ENCODE measurements at regions not wholly inside any gene's neighbourhood (a gene's known extent, or its start where the extent isn't known, plus 50 kb on each side); places are given as distances from the start of the nearest gene placed in this dataset.
A peak's percentile ranks its signal among the peaks of the same experiment; 100 is the strongest.

- dilution Hi-C loops (cut with HindIII; ENCODE audit: low sequenced_read_pairs, unreplicated experiment), result no loop called here
- Histone ChIP-seq H3K23ac (ENCODE audit: low read depth, low read length) (no peak overlapping the region), H3K4ac (ENCODE audit: low read depth, low read length) (no peak overlapping the region), H4K91ac (ENCODE audit: insufficient read depth, low read depth, low read length) (peak overlapping the region; percentile 14; the same call in 1 of the 2 replicates), H3K9me1 (ENCODE audit: insufficient read depth, low read length) (no peaks in the 10 kb centered on the region), H4K8ac (ENCODE audit: low read depth in 2 of 2, low read length in 2 of 2) (no peak overlapping the region), H2BK5ac (ENCODE audit: low read depth, low read length, poor library complexity, severe bottlenecking) (no peak overlapping the region), H3K4me1 (ENCODE audit: control insufficient read depth, insufficient read depth, low read length) (peaks cover 7% of the 10 kb centered on the region), H3K4me2 (ENCODE audit: low read depth, low read length) (no peak overlapping the region; the same call in 1 of the 2 replicates), H4K5ac (ENCODE audit: low read depth, low read length) (peak overlapping the region; percentile 45; the same call in 1 of the 2 replicates), H3K36me3 (ENCODE audit: control insufficient read depth, insufficient read depth, low read length) (no peaks in the 10 kb centered on the region), H2AFZ (replicated peaks; ENCODE audit: low read length, poor library complexity) (no peak overlapping the region), H3K14ac (replicated peaks; ENCODE audit: low read depth, low read length) (no peak overlapping the region), H4K20me1 (ENCODE audit: insufficient read depth, low read length) (no peaks in the 10 kb centered on the region; the same call in 1 of the 2 replicates), H2AK5ac (ENCODE audit: low read depth, low read length) (no peak overlapping the region), H3K79me1 (ENCODE audit: low read depth in 1 of 2, low read length in 2 of 2) (no peaks in the 10 kb centered on the region), H3K4me3 (ENCODE audit: insufficient read depth, low read depth, low read length) (no peak overlapping the region), H3K9me3 (ENCODE audit: control insufficient read depth, insufficient read depth, low read length) (peaks cover 7% of the 10 kb centered on the region), H2AK9ac (replicated peaks; ENCODE audit: low read depth, low read length, poor library complexity) (no peak overlapping the region), H2BK120ac (ENCODE audit: low read depth, low read length) (no peak overlapping the region; the same call in 1 of the 2 replicates), H2BK15ac (ENCODE audit: low read depth, low read length) (no peak overlapping the region), H3K9ac (ENCODE audit: low read depth, low read length) (no peak overlapping the region), H3K18ac (ENCODE audit: low read depth, low read length) (0 out of 2 replicates have a peak overlapping the region, but pooled peaks have one; percentile 64), H3K56ac (ENCODE audit: extremely low read depth, insufficient read depth, low read length) (no peak overlapping the region), H3K27ac (ENCODE audit: insufficient read depth, low read length) (peak overlapping the region; percentile 2; the same call in 1 of the 2 replicates), H2BK20ac (ENCODE audit: low read depth, low read length) (no peak overlapping the region), H3K27me3 (ENCODE audit: control insufficient read depth, insufficient read depth, low read length) (peaks cover 8% of the 10 kb centered on the region)
- TF ChIP-seq FOS (IDR thresholded peaks at IDR 0.05; ENCODE audit: low read depth, low read length) (no peak), CTCF (conservative IDR thresholded peaks at IDR 0.05; ENCODE audit: low read depth, low read length) (no peak), MXI1 (IDR thresholded peaks at IDR 0.05; ENCODE audit: borderline replicate concordance, low read depth, low read length) (no peak), RFX5 (IDR thresholded peaks at IDR 0.05; ENCODE audit: low read depth, low read length) (no peak)
- in situ Hi-C loops (cut with MboI; ENCODE audit: low sequenced_read_pairs), result no loop called here
- BruUV-seq (replicated peaks), result no TSS peak
- intact Hi-C loops (cut with micrococcal nuclease), result no loop called here
- CTCF ChIA-PET, result interaction anchor here (0.6 kb wide), 1 partner anchor 22 kb away, joined by 3 read pairs; no protein-coding TSS in a partner anchor
- WGBS, 2 experiments (ENCODE audit: extremely low coverage in 2 of 2, insufficient read length in 1 of 2), result no CpG with 5 or more reads among the region's 1 CpG
- DNase-seq (no peak), ATAC-seq (ENCODE audit: low read depth) (no peak)
- POLR2A ChIA-PET (ENCODE audit: unreplicated experiment), result no interaction called here
Observed at GRCh38 chrX:68978655-68979054, 149.8 kb downstream of the EFNB1 start.

All from IMR-90 (cell line).